HG03520 (cell line): ENCODE measurements at regions not wholly inside any gene's neighbourhood (a gene's known extent, or its start where the extent isn't known, plus 50 kb on each side); places are given as distances from the start of the nearest gene placed in this dataset.
A peak's percentile ranks its signal among the peaks of the same experiment; 100 is the strongest.
"Not testable (repeated sequence)": the region's sequence is repeated elsewhere in the genome, so short reads cannot be mapped to it uniquely, and the experiment has no call there.

Source experiments
- ATAC-seq: cut with Tn5 transposase; IDR thresholded peaks from one replicate; pipeline ENCODE4 v1.9.1; 2021; ENCODE audit warnings: mild to moderate bottlenecking, moderate library complexity; ENCODE audit not compliant: unreplicated experiment

DNA sequence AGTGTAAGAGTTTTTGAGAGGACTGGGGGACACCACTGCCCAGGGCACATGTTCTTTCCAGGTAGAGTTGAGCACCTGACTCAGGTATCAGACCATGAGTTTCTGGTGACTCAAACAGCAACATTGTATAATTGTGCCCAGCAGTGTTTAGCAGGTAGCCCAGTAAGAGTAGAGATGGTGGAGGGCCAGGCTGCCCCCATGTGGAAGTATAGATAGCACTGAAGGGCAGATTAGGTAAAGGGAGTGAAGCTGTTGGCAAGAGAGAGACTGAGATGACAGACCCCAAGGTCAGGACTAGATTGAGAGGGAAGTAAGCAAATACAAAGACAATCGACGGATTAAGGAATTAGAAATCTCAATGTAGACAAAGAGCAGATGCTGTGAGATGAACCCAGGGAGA, 74.6 kb downstream of the TRIM42 start:
- no peak for ATAC-seq

DNA sequence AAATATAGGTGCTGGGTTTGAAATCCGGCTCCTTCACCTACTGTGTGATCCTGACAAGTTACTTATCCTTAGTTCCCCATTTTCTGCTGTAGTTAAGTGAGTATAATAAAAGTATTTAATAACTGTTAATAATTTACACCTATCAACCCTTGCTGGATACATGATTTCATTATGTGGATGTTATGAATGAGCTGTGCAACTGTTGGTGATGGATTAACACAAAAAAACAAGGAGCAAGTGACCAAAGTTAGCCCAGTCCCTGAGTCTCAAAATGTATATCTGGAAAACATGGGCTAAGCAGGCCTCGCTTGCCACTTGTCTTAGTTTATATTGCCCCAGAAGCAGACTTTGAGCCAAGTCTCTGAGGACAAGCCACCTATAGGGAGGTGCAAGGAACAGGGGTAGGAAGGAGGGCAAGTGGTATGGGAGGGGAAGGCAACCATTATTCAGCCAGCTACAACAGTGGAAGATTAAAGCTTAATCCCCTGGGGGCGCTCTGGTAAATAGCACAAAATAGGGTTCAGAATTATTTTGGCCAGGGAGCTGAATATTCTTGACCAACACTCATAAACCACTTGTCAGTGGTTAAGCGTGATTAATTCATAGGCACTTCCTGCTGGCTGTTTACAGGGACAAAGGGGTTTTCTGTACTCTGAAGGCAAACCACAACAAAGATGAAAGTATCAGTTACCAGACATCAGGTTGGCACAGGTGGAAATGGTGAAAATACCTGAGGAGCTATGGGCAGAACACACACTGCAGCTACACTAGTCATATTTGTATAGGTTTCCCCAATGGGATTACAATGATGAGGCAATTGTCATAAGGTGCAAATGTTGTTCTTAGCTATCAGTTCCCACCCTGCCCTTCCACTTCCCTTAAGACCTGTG, 76.2 kb downstream of the TRIM42 start:
- peak; percentile 34 for ATAC-seq

GRCh38 chr3:140754936-140755335, 77.1 kb downstream of the TRIM42 start:
- ATAC-seq: no peak

GRCh38 chr3:140756240-140757016, 78.6 kb downstream of the TRIM42 start:
- peak; percentile 53 for ATAC-seq

DNA sequence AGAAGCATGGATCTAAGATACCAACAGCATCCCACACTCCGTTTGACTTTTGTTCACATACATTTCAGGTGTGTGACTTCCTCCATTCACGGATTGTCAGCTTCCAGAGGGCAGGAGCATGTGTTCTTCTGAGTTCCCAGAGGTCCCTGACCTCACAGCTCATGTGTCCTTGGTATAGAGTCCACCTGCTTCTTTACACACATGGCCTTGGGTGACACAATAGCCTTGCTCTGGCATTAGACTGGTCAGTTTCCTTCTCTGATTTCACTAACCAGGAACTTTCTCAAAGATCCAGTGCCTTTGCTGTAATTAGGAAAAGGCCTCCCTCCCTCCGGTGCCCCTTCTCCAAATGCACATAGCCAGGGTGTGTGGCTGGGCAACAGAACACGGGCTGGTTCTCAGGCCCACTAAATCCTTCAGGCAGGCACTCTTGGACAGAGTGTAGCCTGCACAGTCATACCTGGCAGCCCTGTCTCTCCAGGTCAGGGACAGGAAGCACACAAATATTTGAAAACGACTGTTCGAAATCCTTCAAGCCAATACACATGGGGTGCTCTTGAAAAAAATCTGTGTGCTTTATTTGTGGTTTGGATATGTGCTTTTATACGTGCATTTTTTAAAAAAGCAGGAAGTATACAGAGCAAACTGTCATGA, 81.1 kb downstream of the TRIM42 start:
- ATAC-seq: no peak

DNA sequence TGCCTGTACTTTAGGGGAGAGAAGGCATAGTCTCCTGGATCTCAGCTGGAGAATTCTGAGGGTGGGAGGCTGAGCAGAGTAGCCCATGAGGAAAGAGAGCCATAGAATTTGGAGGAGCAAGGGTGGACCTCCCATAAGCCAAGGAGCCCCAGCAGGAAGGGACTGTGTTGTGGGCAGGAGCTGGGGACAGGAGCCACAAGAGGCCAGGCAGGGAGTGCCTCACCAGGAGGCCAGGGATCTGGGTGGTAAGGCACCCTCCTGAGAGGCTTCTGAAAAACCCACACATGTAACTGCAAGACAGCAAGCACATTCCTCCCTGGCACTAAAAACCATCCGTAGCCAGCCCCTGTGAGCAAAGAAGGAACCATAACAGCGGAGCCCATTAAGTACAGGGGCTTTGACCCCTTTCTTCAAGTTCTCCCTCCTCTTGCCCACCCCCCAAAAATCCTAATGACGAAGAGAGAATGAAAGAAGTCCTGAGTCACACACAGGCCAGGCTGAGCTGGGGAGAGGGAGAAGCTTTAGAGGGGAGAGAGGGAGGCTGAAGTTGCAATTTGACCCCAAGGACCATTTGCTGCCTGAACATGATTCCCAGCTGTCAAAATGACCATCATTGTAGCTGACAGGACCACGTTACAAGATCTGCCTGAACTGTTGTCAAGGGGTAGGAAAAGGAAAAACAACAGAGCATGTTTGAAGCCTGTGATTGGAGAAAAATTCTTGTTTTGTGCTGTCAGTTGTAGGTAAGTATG, 82.6 kb downstream of the TRIM42 start:
- ATAC-seq: no peak

DNA sequence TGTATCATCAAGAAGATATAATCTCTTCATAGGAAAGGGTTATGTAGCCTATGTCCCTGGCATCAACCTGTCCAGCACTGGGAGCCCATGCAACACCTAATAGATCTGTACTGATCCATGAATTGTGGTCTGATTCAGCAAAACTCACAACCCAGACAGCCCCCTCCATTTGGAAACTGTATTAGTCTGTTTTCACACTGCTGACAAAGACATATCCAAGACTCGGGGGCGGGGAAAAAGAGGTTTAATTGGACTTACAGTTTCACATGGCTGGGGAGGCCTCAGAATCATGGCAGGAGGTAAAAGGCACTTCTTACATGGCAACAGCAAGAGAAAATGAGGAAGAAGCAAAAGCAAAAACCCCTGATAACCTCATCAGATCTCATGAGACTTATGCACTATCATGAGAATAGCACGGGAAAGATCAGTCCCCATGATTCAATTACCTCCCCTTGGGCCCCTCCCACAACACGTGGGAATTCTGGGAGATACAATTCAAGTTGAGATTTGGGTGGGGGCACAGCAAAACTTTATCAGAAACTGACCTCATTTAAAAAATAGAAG, 83.3 kb downstream of the TRIM42 start:
- ATAC-seq: no peak

GRCh38 chr3:140762746-140763145, 84.9 kb downstream of the TRIM42 start:
- no peak for ATAC-seq

DNA sequence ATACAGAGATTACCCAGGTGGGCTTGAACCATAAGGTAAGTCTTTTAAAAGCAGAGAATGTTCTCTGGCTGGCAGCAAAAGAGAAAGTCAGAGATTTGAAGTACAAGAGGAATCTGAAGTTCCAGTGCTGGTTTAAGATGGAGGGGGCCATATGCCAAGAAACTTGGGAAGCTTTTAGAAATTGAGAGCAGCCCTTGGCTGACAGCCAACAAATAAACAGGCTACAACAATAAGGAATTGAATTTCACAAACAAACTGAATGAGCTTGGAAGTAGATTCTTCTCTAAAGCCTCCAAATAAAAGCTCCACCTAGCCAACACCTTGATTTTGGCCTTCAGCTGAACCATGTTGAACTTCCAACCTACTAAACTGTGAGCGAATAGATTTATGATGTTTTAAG, 85.7 kb downstream of the TRIM42 start:
- no peak for ATAC-seq

DNA sequence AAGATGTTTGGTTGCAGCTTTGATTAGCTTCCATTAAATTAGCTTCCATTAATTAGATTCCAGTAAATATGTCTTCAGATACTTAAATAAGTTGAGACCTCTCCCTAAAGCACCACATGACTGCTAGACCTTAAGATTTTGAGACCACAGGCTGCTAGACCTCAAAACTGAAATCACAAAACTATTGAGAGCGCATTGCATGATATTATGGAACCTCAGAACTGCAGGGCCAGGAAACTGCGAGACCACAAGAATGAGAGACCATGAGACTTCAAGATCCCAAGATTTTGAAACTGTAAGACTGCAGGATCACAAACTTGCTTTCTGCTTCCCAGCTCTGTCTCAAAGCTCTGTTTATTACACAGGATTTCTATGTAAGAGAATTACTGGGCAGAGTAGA, 87.4 kb downstream of the TRIM42 start:
- ATAC-seq: no peak

GRCh38 chr3:140766465-140766864, 88.6 kb downstream of the TRIM42 start:
- ATAC-seq: peak; percentile 58

- no peak for ATAC-seq
Observed at GRCh38 chr3:140767566-140767965, 89.7 kb downstream of the TRIM42 start.

DNA sequence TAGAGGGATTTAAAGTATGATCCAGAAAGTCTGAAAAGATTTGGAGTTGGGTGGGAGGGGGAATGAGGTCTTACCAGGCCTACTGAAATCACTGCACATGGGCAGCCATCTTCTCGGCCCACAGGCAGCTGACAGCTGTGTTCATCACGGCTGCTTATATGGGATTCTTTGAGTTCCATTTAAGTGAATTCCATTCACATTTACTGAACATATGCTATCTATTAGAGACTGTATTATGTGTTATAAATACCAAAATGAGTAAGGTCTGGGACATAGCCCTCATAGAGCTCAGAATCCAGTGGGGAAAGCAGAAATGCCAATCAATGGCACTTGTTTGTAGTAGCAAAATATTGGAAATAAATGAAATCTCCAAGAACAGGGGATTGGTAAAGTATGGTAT, 91.1 kb downstream of the TRIM42 start:
- no peak for ATAC-seq

GRCh38 chr3:140769951-140770350, 92.1 kb downstream of the TRIM42 start:
- no peak for ATAC-seq

DNA sequence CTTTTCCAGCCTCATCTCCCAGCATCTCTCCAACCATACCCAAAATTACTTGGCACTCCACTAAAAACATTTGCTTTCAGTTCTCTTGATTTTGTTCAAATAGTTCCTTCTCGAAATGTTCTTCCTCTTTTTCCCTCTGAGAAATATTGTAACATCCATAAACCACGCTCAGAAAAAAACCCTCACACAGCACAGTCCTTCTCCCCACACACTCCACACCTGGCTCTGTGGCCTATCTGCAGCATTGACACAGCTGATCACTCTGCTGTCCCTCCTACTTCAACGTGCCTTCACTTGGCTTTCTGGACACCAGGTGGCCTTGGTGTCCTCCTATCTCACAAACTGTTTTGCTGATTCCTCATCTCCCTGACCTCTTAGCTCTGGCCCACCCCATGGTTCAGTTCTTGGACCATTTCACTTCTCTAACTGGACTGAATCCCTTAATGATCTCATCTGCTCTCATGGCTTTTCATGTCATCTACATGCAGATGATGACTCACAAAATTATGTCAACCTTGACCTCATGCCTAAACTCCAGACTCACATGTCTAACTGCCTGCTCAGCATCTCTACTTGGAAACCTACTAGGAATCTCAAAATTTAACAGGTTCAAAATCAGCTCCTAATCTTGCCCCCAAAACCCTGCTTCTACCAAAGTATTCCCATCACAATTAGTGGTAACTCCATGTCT, 93.3 kb downstream of the TRIM42 start:
- ATAC-seq: no peak

DNA sequence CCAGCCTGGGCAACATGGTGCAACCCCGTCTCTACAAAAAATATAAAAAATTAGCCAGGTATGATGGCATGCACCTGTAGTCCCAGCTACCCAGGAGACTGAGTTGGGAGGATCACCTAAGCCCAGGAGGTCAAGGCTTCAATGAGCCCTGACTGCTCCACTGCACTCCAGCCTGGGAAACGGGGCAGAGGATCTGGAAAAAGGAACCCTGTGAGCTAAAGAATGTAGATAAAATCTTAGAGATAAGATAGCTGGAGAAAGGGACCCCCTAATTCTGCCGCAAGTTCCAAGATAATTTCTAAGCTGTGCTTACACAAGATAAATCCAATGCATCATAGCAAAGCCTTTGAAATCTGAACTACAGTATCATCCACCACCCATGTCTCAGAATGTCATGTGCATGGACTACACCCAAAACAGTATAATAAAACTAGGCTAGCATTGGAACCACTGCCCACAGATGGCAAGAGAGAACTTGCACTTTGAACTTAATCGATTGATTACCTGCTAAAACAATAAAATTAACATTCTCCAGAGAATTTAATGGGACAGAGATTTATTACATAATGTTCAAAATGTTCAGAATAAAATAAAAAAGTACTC, 99.9 kb downstream of the TRIM42 start:
- no peak for ATAC-seq

GRCh38 chr3:140791368-140791767, 113.5 kb downstream of the TRIM42 start:
- ATAC-seq: no peak

GRCh38 chr3:140794507-140794906, 116.6 kb downstream of the TRIM42 start:
- no peak for ATAC-seq

DNA sequence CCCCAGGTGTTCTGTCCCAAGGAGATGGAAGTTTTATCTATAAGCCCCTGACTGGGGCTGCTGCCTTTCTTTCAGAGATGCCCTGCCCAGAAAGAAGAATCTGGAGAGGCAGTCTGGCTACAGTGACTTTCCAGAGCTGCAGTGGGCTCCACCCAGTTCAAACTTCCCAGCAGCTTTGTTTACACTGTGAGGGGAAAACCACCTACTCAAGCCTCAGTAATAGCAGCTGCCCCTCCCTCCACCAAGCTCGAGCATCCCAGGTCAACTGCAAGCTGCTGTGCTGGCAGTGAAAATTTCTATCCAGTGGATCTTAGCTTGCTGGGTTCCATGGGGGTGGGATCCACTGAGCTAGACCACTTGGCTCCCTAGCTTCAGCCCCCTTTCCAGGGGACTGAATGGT, 125.0 kb downstream of the TRIM42 start:
- not testable (repeated sequence) for ATAC-seq

GRCh38 chr3:140809316-140809715, 131.5 kb downstream of the TRIM42 start:
- no peak for ATAC-seq
